H1 (cell line): ENCODE measurements at regions not wholly inside any gene's neighbourhood (a gene's known extent, or its start where the extent isn't known, plus 50 kb on each side); places are given as distances from the start of the nearest gene placed in this dataset.

Experiments used
- PHF8 ChIP-seq: fragments of 200-600 bp; sonication (generic); conservative IDR thresholded peaks from 2 replicates; pipeline ENCODE4 v1.7.1; 2012; ENCODE audit warnings: low read depth, mild to moderate bottlenecking, inconsistent platforms, low read length, moderate library complexity
- POLR2A ChIP-seq, 2 experiments: IDR thresholded peaks; 1 replicate in 1 of 2; 2 replicates in 1 of 2; pipeline ENCODE4 v1.6.1; 2011; ENCODE audit warnings: low read depth in 2 of 2, low read length in 2 of 2, mild to moderate bottlenecking in 2 of 2; ENCODE audit errors: control extremely low read depth in 1 of 2
- RAD21 ChIP-seq, 2 experiments: IDR thresholded peaks in 1 of 2; conservative IDR thresholded peaks in 1 of 2; 2 replicates each; pipeline ENCODE4 v1.6.1; 2011; ENCODE audit warnings: low read depth in 2 of 2, low read length in 2 of 2, improper control_type of control experiment in 1 of 2, inconsistent platforms in 1 of 2, mild to moderate bottlenecking in 1 of 2, moderate library complexity in 1 of 2
- SP4 ChIP-seq: IDR thresholded peaks from 2 replicates; pipeline ENCODE4 v1.6.1; 2012; ENCODE audit warnings: low read length, inconsistent platforms

- TF ChIP-seq SP4 (no peak), RAD21 (IDR thresholded peaks at IDR 0.05 in 1 of 2, conservative IDR thresholded peaks at IDR 0.05 in 1 of 2; ENCODE audit: low read depth in 2 of 2, low read length in 2 of 2) (no peak), POLR2A (IDR thresholded peaks at IDR 0.05; ENCODE audit: control extremely low read depth in 1 of 2, low read depth in 2 of 2, low read length in 2 of 2) (no peak), PHF8 (no peak)
Measured at GRCh38 chr6:23905133-23905815, 220.7 kb upstream of the NRSN1 start (continued).
